Caco-2 (cell line): ENCODE measurements at regions not wholly inside any gene's neighbourhood (a gene's known extent, or its start where the extent isn't known, plus 50 kb on each side); places are given as distances from the start of the nearest gene placed in this dataset.

Experiments used
- BruUV-seq: library from RNA; stranded (reverse); fragments of 400-500 nt; replicated peaks from 2 replicates; lab custom pipeline; 2021; lab: Mats Ljungman, UMichigan
- CTCF ChIA-PET: fragments of 300-600 bp; sonication (Branson Sonifier 250); formaldehyde crosslinking; loops from one replicate; lab custom pipeline; 2022; ENCODE audit warnings: antibody characterized with exemption; lab: Charles Lee
- POLR2A ChIA-PET: fragments of 300-600 bp; sonication (Branson Sonifier 250); formaldehyde crosslinking; loops from one replicate; lab custom pipeline; 2022; ENCODE audit warnings: antibody characterized with exemption; lab: Charles Lee
- DNase-seq, 2 experiments: peaks; one replicate each; pipeline versions ENCODE4 v3.0.0 to v3.0.0-alpha.2; 2020 to 2022
- H3K27me3 ChIP-seq: replicated peaks from 2 replicates; pipeline ENCODE4 v1.6.0; 2011; ENCODE audit warnings: low read length; ENCODE audit not compliant: control insufficient read depth, insufficient read depth
- H3K36me3 ChIP-seq: 2 replicates; pipeline ENCODE4 v1.5.1; 2011; ENCODE audit warnings: low read length; ENCODE audit not compliant: control insufficient read depth, insufficient read depth
- H3K4me1 ChIP-seq: fragments of 250-450 bp; sonication (Bioruptor Pico); 2 replicates; pipeline ENCODE4 v1.5.1; 2020; ENCODE audit warnings: mild to moderate bottlenecking
- H3K4me3 ChIP-seq: 2 replicates; pipeline ENCODE4 v1.5.1; 2011; ENCODE audit warnings: low read depth, mild to moderate bottlenecking, control low read depth, low read length
- H3K9me3 ChIP-seq: fragments of 250-450 bp; sonication (Bioruptor Pico); 2 replicates; pipeline ENCODE4 v1.5.1; 2020; ENCODE audit warnings: mild to moderate bottlenecking, moderate library complexity
- H3K27ac Mint-ChIP-seq: one replicate; pipeline ENCODE4 v1.8.0; 2022; ENCODE audit warnings: mixed read lengths; ENCODE audit not compliant: unreplicated experiment
- H3K27me3 Mint-ChIP-seq: one replicate; pipeline ENCODE4 v1.8.0; 2022; ENCODE audit warnings: mixed read lengths; ENCODE audit not compliant: insufficient read depth, unreplicated experiment
- H3K36me3 Mint-ChIP-seq: one replicate; pipeline ENCODE4 v1.8.0; 2022; ENCODE audit warnings: mild to moderate bottlenecking, mixed read lengths; ENCODE audit not compliant: insufficient read depth, unreplicated experiment
- H3K4me1 Mint-ChIP-seq: one replicate; pipeline ENCODE4 v1.8.0; 2022; ENCODE audit warnings: low read depth, mixed read lengths; ENCODE audit not compliant: unreplicated experiment
- H3K4me3 Mint-ChIP-seq: one replicate; pipeline ENCODE4 v1.8.0; 2022; ENCODE audit warnings: mild to moderate bottlenecking, moderate library complexity, mixed read lengths; ENCODE audit not compliant: unreplicated experiment
- H3K9me3 Mint-ChIP-seq: one replicate; pipeline ENCODE4 v1.8.0; 2022; ENCODE audit warnings: mixed read lengths; ENCODE audit not compliant: unreplicated experiment
- CTCF ChIP-seq, 2 experiments: fragments of 200-600 bp in 1 of 2; IDR thresholded peaks; 1 replicate in 1 of 2; 2 replicates in 1 of 2; pipeline versions ENCODE4 v1.5.1 to v1.8.0; 2011 to 2022; ENCODE audit warnings: antibody characterized with exemption in 1 of 2, control low read depth in 1 of 2, inconsistent platforms in 1 of 2, low read depth in 1 of 2, low read length in 1 of 2, mild to moderate bottlenecking in 1 of 2, moderate library complexity in 1 of 2; ENCODE audit not compliant: insufficient read depth in 1 of 2, severe bottlenecking in 1 of 2, unreplicated experiment in 1 of 2
- intact Hi-C: fragments of 100-400 bp; cut with micrococcal nuclease; formaldehyde crosslinking; loops from one replicate; pipeline ENCODE4 v1.10.0; 2022; ENCODE audit not compliant: unreplicated experiment

GRCh38 chr1:99520121-99520520, 125.8 kb upstream of the PALMD start:
- ChIA-PET CTCF (no interaction called here), POLR2A (no interaction called here)
- Histone ChIP-seq H3K36me3 (no peaks in the 10 kb centered on the region), H3K4me3 (no peak overlapping the region), H3K9me3 (no peaks in the 10 kb centered on the region), H3K27me3 (no peaks in the 10 kb centered on the region), H3K4me1 (no peaks in the 10 kb centered on the region)
- Mint-ChIP-seq H3K4me3 (no peak overlapping the region), H3K4me1 (no peaks in the 10 kb centered on the region), H3K36me3 (no peaks in the 10 kb centered on the region), H3K27me3 (peaks cover 5% of the 10 kb centered on the region), H3K27ac (no peak overlapping the region), H3K9me3 (no peaks in the 10 kb centered on the region)
- intact Hi-C loops: loop anchor here (10.0 kb wide), 1 partner anchor 125 kb away; the partner anchor contains the start of gene PALMD
- BruUV-seq: no TSS peak
- no peak for TF ChIP-seq CTCF (IDR thresholded peaks at IDR 0.05; ENCODE audit: insufficient read depth in 1 of 2, low read depth in 1 of 2, low read length in 1 of 2, severe bottlenecking in 1 of 2, unreplicated experiment in 1 of 2)
- DNase-seq: no peak

- intact Hi-C loops: loop anchor here (10.0 kb wide), 1 partner anchor 119 kb away; the partner anchor contains the start of gene PALMD
- DNase-seq: no peak
- BruUV-seq: no TSS peak
- no peak for TF ChIP-seq CTCF (IDR thresholded peaks at IDR 0.05; ENCODE audit: insufficient read depth in 1 of 2, low read depth in 1 of 2, low read length in 1 of 2, severe bottlenecking in 1 of 2, unreplicated experiment in 1 of 2)
- H3K4me3 Mint-ChIP-seq: no peak overlapping the region
- Histone ChIP-seq H3K27me3 (no peaks in the 10 kb centered on the region), H3K4me1 (no peaks in the 10 kb centered on the region), H3K4me3 (no peak overlapping the region), H3K9me3 (no peaks in the 10 kb centered on the region), H3K36me3 (no peaks in the 10 kb centered on the region)
- ChIA-PET CTCF (no interaction called here), POLR2A (no interaction called here)
- no peak overlapping the region for H3K27ac Mint-ChIP-seq
- no peaks in the 10 kb centered on the region for H3K27me3 Mint-ChIP-seq
- H3K9me3 Mint-ChIP-seq: no peaks in the 10 kb centered on the region
- H3K36me3 Mint-ChIP-seq: no peaks in the 10 kb centered on the region
- H3K4me1 Mint-ChIP-seq: no peaks in the 10 kb centered on the region
Observed at GRCh38 chr1:99525331-99525730, 120.6 kb upstream of the PALMD start.

- no peak overlapping the region for H3K27ac Mint-ChIP-seq
- BruUV-seq: no TSS peak
Observed at GRCh38 chr1:99527078-99527477, 118.8 kb upstream of the PALMD start.

More at GRCh38 chr1:99527078-99527477, 118.8 kb upstream of the PALMD start:
- Histone ChIP-seq H3K4me3 (no peak overlapping the region), H3K27me3 (no peaks in the 10 kb centered on the region), H3K36me3 (no peaks in the 10 kb centered on the region), H3K9me3 (no peaks in the 10 kb centered on the region), H3K4me1 (no peaks in the 10 kb centered on the region)
- peak in 1 of 2 experiments; percentile 26 for TF ChIP-seq CTCF (IDR thresholded peaks at IDR 0.05; ENCODE audit: insufficient read depth in 1 of 2, low read depth in 1 of 2, low read length in 1 of 2, severe bottlenecking in 1 of 2, unreplicated experiment in 1 of 2)
- Mint-ChIP-seq H3K4me1 (no peaks in the 10 kb centered on the region), H3K4me3 (no peak overlapping the region), H3K27me3 (no peaks in the 10 kb centered on the region), H3K9me3 (no peaks in the 10 kb centered on the region), H3K36me3 (no peaks in the 10 kb centered on the region)
- ChIA-PET CTCF (interaction anchor here (0.6 kb wide), 1 partner anchor 18 kb away, joined by 3 read pairs; no protein-coding TSS in a partner anchor), POLR2A (no interaction called here)
- intact Hi-C loops: loop anchor here (2.0 to 10.0 kb wide), 2 partner anchors 118 to 346 kb away; partner anchors contain the start of gene PALMD
- no peak for DNase-seq
